ENCODE measurements at regions not wholly inside any gene's neighbourhood (a gene's known extent, or its start where the extent isn't known, plus 50 kb on each side); places are given as distances from the start of the nearest gene placed in this dataset.
"Not testable (repeated sequence)": the region's sequence is repeated elsewhere in the genome, so short reads cannot be mapped to it uniquely, and the experiment has no call there.

DNA sequence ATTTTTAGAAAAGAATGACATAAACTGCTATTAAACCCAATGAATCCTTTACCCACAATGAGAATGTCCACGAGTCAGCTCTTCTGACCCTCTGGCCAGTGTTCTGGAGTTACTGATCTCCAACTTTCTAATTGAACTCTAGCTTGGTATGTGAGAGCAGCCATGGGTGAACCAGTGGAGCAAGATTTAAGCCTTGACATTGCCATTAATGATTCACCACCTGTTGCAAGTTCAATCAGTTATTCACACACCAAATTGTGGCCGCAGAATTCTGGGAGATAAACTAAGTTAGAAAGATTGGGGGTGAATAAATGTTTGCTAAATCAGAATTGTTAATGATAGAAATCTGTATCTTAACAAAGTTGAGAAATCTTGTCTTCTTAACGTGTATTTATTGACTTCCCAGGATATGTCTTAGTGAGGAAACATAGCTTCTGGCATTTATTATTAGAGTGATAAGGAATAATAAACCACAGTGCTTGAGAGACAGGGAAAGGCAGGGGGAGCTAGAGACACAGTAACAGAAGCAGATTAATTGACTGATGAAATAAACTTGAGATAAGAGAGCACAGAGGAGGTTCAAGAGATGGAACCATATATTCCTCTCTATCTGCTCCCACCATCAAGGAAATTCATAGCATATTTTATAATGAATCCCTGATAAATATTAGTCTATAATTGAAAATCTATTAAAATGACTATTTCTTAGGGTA, 96.0 kb upstream of the AGAP9 start:
- not testable (repeated sequence) for DNase-seq

DNA sequence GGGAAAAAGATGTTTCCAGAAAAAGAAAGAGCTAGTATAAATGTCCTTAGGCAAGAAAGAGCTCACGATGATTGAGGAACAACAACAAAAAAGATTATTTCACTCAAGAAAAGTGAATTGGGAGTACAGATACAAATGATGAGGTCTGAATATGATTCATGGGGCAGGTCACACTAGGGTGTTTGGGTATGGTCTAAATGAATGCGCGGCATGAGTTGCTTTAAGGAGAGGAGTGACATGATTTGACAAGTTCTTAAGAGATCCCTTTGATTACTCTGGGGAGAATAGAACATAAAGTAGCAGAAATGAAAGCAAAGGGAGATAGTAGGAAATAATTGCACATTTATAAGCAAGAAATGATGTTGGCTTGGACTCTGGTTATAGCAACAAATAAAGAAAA, 85.9 kb upstream of the AGAP9 start:
- not testable (repeated sequence) for DNase-seq

DNA sequence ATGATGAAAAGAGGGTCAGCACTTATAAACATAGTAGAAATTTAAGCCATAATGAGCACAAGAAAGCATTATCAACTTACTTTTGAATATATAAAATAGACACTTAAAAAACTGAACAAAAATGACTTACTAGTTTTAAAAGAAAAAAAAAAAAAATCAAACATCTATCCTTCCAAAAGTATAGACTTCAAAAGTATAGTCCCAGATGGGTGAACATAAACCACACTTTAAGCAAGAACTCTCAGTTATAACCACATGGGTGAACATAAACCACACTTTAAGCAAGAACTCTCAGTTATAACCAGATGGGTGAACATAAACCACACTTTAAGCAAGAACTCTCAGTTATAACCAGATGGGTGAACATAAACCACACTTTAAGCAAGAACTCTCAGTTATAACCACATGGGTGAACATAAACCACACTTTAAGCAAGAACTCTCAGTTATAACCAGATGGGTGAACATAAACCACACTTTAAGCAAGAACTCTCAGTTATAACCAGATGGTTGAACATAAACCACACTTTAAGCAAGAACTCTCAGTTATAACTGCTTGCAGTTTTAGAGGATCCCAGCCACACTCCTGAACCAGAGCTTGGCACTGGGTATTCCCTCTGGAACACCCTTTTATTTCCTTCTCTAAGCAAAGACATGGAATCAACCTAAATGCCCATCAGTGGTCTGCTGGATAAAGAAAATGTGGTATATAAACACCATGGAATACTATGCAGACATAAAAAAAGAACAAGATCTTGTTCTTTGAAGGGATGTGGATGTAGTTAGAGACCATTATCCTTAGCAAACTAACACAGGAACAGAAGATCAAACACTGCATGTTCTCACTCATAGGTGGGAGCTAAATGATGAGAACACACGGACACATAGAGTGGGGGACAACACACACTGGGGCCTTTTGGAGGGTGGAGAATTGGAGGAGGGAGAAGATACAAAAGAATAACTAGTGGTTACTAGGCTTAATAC, 82.6 kb upstream of the AGAP9 start:
- not testable (repeated sequence) for DNase-seq

DNA sequence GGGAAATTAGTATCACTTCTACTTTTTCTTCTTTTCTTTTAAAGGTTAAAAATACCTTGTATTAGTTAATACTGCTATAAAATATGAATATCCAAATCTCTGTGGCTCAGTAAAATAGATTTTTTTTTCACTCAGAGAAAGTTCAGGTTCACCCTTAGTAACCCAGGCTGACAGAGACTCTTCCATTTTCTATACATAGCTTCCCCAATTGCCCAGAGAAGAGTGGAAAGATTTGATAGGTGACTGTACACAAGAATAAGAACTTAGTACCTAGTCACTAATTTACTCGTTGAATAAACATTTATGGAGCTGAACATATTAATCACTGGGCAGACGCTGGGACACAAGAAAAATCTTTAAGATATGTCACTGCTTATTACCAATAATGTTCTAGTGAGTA, 77.2 kb upstream of the AGAP9 start:
- DNase-seq = not testable (repeated sequence)

DNA sequence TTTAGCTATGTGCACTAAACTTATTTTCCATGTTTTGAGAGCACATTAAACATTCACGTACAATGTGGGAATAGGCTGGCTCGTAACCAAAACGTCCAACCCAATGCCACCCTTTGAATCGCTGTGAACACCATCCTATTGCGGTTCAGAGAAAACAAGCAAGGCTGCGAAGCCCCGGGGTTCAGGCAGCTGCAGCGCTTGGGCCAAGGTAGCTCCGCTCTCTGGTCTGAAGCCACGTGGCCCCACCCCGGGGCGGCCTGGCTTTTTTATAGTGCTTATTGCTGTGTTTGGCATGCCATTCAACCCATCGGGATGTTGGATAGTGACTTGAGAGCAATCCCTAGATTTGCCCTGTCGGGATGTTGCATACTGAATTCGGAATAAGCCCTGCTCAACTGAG, 76.7 kb upstream of the AGAP9 start:
- DNase-seq = not testable (repeated sequence)

DNA sequence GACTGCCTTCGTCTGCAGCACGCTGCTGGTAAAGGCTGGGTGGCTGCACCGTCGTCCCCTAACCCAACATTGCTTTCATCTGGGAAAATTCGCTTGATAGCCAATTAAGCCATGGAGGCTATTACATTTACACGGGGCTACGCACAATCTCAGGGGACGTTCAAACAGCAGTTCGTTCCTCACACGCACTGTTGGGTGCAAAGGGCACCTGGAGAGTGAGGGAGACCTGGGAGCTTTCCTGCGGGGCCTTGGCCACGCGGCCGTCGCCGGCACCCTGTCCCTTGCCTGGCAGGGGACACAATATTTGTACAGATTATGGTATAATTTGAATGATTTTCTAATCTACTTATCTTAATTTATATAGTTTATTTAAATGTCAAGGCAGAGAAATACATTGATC, 76.2 kb upstream of the AGAP9 start:
- DNase-seq = not testable (repeated sequence)

DNA sequence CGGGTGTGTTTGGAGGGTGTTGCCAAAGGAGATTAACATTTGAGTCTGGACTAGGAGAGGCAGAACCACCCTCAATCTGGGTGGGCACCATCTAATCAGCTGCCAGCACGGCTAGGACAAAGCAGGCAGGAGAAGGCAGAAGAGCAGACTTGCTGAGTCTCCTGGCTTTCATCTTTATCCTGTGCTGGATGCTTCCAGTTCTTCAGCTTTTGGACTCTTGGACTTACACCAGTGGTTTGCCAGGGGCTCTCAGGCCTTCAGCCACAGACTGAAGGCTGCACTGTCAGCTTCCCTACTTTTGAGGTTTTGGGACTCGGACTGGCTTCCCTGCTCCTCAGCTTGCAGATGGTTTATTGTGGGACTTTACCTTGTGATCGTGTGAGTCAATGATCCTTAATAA, 70.4 kb upstream of the AGAP9 start:
- DNase-seq = not testable (repeated sequence)

DNA sequence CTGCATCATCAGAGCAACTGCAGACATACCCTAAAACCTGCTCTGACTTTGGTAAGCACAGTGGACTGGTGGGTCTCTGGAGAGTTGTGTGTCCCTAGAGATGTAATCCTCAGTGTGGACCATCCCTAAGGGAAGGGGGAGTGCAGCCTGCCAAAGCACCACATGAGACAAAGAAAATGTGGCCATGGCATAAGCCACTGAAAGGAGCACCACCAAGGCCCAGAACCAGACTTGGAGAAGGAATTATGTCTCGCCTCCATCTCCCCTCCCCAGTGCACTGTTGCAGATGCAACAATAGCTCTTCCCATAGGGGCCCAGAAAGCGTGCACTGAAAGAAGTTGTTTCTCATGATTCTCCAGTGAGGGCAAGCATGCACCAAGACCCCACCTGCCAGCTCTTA, 69.7 kb upstream of the AGAP9 start:
- DNase-seq = not testable (repeated sequence)

DNA sequence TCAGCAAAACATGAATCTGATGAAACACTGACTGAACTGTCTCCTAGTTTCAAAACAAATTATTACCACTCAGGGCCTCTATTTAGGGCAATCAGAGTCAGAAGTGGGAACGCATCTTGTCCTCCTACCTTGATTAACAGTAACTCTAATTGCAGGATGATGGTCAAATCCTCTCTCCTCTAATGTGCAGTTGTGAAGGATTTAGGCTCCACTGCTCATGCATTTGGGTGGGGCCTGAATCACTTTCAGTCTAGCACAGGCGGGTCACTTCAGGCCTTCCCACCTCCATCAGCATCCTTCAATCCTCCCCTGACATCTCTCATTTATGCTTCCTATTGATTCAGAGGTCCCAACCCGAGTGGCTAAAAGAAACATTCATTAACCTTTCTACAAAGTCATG, 67.5 kb upstream of the AGAP9 start:
- not testable (repeated sequence) for DNase-seq

DNA sequence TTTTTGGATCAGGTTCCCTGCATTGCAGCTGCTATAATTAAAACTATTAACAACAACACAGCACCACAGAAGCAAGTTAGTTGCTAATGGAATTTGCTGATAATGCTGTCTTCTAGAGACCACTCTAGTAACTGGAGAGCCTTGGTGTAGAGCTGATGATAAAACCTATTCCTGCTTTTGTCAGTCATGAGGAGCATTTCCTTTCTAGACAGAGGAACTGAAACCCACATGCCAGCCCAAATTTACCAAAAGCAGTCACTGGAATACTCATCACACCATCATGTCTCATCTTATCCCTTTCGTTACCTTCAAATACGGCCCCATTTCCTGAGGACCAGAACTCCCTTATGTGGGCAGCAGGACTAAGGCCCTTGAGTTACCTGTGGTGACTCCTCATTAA, 67.1 kb upstream of the AGAP9 start:
- DNase-seq = not testable (repeated sequence)

DNA sequence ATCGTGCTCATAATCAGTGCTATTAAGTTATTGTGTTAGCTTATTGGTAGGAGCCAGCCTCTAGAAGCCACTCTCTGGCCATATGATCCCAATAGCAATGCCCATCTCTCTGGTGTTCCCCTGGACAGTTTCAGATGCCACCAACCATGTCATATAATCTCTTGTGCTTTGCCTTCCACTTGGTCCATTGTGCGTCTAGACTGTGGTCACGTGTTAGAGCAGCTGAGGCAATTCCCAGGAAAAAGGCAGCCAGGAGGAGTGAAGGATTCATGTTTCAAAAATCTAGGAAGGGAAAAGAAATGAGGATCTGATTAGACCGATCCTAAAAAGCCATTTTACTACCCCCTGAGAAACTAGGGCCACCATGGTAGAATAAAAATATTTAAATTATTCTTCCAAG, 58.6 kb upstream of the AGAP9 start:
- DNase-seq = not testable (repeated sequence)

DNA sequence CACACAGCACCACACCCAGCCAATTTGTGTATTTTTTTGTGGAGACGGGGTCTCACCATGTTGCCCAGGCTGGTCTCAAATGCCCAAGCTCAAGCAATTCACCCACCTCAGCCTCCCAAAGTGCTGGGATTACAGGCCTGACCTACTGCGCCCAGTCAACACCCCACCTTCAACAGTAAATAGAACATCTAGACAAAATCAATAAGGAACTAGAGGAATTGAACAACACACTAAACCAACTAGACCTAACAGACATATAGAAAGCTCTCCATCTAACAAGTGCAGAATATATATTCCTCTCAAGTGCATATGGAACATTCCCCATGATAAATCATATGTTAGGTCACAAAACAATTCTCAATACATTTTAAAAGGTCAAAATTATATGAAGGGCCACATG, 56.6 kb upstream of the AGAP9 start:
- not testable (repeated sequence) for DNase-seq

DNA sequence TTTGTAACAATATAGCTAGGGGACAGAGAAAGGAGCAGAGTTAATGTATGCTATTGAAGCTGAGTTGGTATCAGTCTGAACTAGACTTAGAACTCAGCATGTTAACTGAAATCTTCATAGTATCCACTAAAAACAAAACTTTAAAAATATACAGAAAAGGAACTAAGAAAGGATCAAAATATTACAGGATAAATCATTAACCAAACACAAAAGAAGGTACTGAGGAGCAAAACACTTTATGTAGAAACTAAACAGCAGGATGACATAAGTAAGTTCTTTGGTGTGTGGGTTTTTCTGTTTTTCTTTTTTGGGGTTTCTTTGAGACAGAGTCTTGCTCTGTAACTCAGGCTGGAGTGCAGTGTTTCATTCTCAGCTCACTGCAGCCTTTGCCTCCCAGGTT, 55.1 kb upstream of the AGAP9 start:
- DNase-seq = not testable (repeated sequence)
